Panc1 (cell line): ENCODE measurements at regions not wholly inside any gene's neighbourhood (a gene's known extent, or its start where the extent isn't known, plus 50 kb on each side); places are given as distances from the start of the nearest gene placed in this dataset.

Experiments
- ATAC-seq: fragments of 200-7000 bp; cut with Tn5 transposase; 2 replicates; pipeline ENCODE4 v1.9.1; 2020; ENCODE audit warnings: mild to moderate bottlenecking, moderate library complexity
- BruUV-seq: library from RNA; stranded (reverse); fragments of 400-500 nt; replicated peaks from 2 replicates; lab custom pipeline; 2021; lab: Mats Ljungman, UMichigan
- CTCF ChIA-PET: fragments of 300-600 bp; sonication (Branson Sonifier 250); formaldehyde crosslinking; loops from one replicate; lab custom pipeline; 2022; ENCODE audit warnings: antibody characterized with exemption; lab: Charles Lee
- POLR2A ChIA-PET: fragments of 300-600 bp; sonication (Branson Sonifier 250); formaldehyde crosslinking; loops from one replicate; lab custom pipeline; 2022; ENCODE audit warnings: antibody characterized with exemption; lab: Charles Lee
- DNase-seq: peaks from one replicate; pipeline ENCODE4 v3.0.0-alpha.2; 2010; ENCODE audit warnings: low read depth, low spot score
- H3K27ac ChIP-seq: 2 replicates; pipeline ENCODE4 v1.5.1; 2011; ENCODE audit warnings: mild to moderate bottlenecking, low read length, inconsistent platforms
- H3K27me3 ChIP-seq: fragments of 200-500 bp; sonication (Bioruptor generic); 2 replicates; pipeline ENCODE4 v1.6.0; 2014; ENCODE audit warnings: low read length, inconsistent platforms; ENCODE audit not compliant: control insufficient read depth, insufficient read depth
- H3K36me3 ChIP-seq: fragments of 200-500 bp; sonication (Bioruptor generic); 2 replicates; pipeline ENCODE4 v1.5.1; 2014; ENCODE audit warnings: inconsistent platforms, mild to moderate bottlenecking, low read length, moderate library complexity; ENCODE audit not compliant: control insufficient read depth, insufficient read depth
- H3K4me1 ChIP-seq: 2 replicates; pipeline ENCODE4 v1.5.1; 2011; ENCODE audit warnings: inconsistent platforms, mild to moderate bottlenecking, low read length, moderate library complexity; ENCODE audit not compliant: control insufficient read depth, insufficient read depth
- H3K4me3 ChIP-seq, 2 experiments: 2 replicates each; pipeline ENCODE4 v1.5.1; 2011 to 2012; ENCODE audit warnings: low read depth in 2 of 2, low read length in 2 of 2, mild to moderate bottlenecking in 2 of 2, inconsistent platforms in 1 of 2, moderate library complexity in 1 of 2
- H3K9me3 ChIP-seq: fragments of 200-500 bp; sonication (Bioruptor generic); 2 replicates; pipeline ENCODE4 v1.5.1; 2014; ENCODE audit warnings: low read depth, mild to moderate bottlenecking, inconsistent platforms, low read length, moderate library complexity; ENCODE audit not compliant: control insufficient read depth, insufficient read depth
- CTCF ChIP-seq: fragments of 450-650 bp; IDR thresholded peaks from 2 replicates; pipeline ENCODE4 v1.5.1; 2017; ENCODE audit warnings: mild to moderate bottlenecking
- POLR2AphosphoS5 ChIP-seq: IDR thresholded peaks from 2 replicates; pipeline ENCODE4 v1.6.1; 2012; ENCODE audit warnings: mild to moderate bottlenecking, low read depth, low read length, moderate library complexity
- REST ChIP-seq, 2 experiments: IDR thresholded peaks; 2 replicates each; pipeline ENCODE4 v1.6.1; 2011 to 2012; ENCODE audit warnings: low read depth in 2 of 2, control low read depth in 1 of 2, low read length in 1 of 2, mild to moderate bottlenecking in 1 of 2, moderate library complexity in 1 of 2; ENCODE audit not compliant: insufficient read depth in 1 of 2
- SIN3A ChIP-seq: IDR thresholded peaks from 2 replicates; pipeline ENCODE4 v1.6.1; 2012; ENCODE audit warnings: low read depth, mild to moderate bottlenecking, low read length, moderate library complexity, borderline replicate concordance; ENCODE audit not compliant: insufficient read depth
- TCF7L2 ChIP-seq: IDR thresholded peaks from 2 replicates; pipeline ENCODE4 v1.6.1; 2011; ENCODE audit warnings: mild to moderate bottlenecking, low read depth, low read length, inconsistent platforms
- in situ Hi-C: cut with HindIII; loops from 2 replicates; pipeline ENCODE4 v1.10.0; 2016; ENCODE audit warnings: low sequenced_read_pairs, low pct_unique_long_range_greater_than_20kb
- intact Hi-C: fragments of 100-400 bp; cut with micrococcal nuclease; formaldehyde crosslinking; loops from one replicate; pipeline ENCODE4 v1.10.0; 2022; ENCODE audit not compliant: unreplicated experiment

- no peak for DNase-seq
Measured at GRCh38 chr5:72608926-72609325, 101.7 kb upstream of the ZNF366 start.

GRCh38 chr5:72608297-72608696 is 101.1 kb upstream of the ZNF366 start:
- no TSS peak for BruUV-seq
- Histone ChIP-seq H3K9me3 (no peaks in the 10 kb centered on the region), H3K27ac (no peak overlapping the region), H3K36me3 (no peaks in the 10 kb centered on the region), H3K27me3 (no peaks in the 10 kb centered on the region), H3K4me1 (peaks cover 5% of the 10 kb centered on the region; the same call in 1 of the 2 replicates), H3K4me3 (no peak overlapping the region)
- in situ Hi-C loops: no loop called here
- DNase-seq: no peak
- ATAC-seq: no peak
- ChIA-PET CTCF (no interaction called here), POLR2A (no interaction called here)
- TF ChIP-seq TCF7L2 (no peak), CTCF (no peak), SIN3A (no peak), REST (IDR thresholded peaks at IDR 0.05; ENCODE audit: insufficient read depth in 1 of 2, low read depth in 2 of 2, low read length in 1 of 2) (no peak), POLR2AphosphoS5 (no peak)
- intact Hi-C loops: no loop called here

More at GRCh38 chr5:72608926-72609325, 101.7 kb upstream of the ZNF366 start:
- Histone ChIP-seq H3K4me3 (no peak overlapping the region), H3K36me3 (no peaks in the 10 kb centered on the region), H3K9me3 (no peaks in the 10 kb centered on the region), H3K27me3 (no peaks in the 10 kb centered on the region), H3K27ac (no peak overlapping the region; the same call in 1 of the 2 replicates), H3K4me1 (peaks cover 5% of the 10 kb centered on the region; the same call in 1 of the 2 replicates)
- in situ Hi-C loops: no loop called here
- ChIA-PET POLR2A (no interaction called here), CTCF (no interaction called here)
- BruUV-seq: no TSS peak
- TF ChIP-seq TCF7L2: no peak
- no peak for TF ChIP-seq POLR2AphosphoS5
- no peak for TF ChIP-seq SIN3A
- TF ChIP-seq CTCF: no peak
- no peak for TF ChIP-seq REST (IDR thresholded peaks at IDR 0.05; ENCODE audit: insufficient read depth in 1 of 2, low read depth in 2 of 2, low read length in 1 of 2)
- no peak for ATAC-seq
- intact Hi-C loops: no loop called here
